H1 (cell line): ENCODE measurements at regions not wholly inside any gene's neighbourhood (a gene's known extent, or its start where the extent isn't known, plus 50 kb on each side); places are given as distances from the start of the nearest gene placed in this dataset.
A peak's percentile ranks its signal among the peaks of the same experiment; 100 is the strongest.

Experiments
- CTCF ChIA-PET: fragments of 300-600 bp; sonication (Branson Sonifier 250); formaldehyde crosslinking; loops from one replicate; lab custom pipeline; 2021; ENCODE audit not compliant: partially characterized antibody; lab: Charles Lee
- POLR2A ChIA-PET: fragments of 300-600 bp; sonication (Branson Sonifier 250); formaldehyde crosslinking; loops from one replicate; lab custom pipeline; 2021; ENCODE audit warnings: inconsistent platforms; ENCODE audit not compliant: partially characterized antibody; lab: Charles Lee
- DNase-seq, 2 experiments: peaks; one replicate each; pipeline versions ENCODE4 v3.0.0 to v3.0.0-alpha.2; 2010 to 2022; ENCODE audit warnings: low spot score in 2 of 2, low read depth in 1 of 2, mixed read lengths in 1 of 2
- FAIRE-seq: peaks from 2 replicates; lab custom pipeline; 2011; peaks lifted over from hg19 to GRCh38; lab: Jason Lieb, UNC
- H2AFZ ChIP-seq: 2 replicates; pipeline ENCODE4 v1.8.1; 2012; ENCODE audit warnings: low read length, inconsistent platforms
- H2AK5ac ChIP-seq: 2 replicates; pipeline ENCODE4 v1.6.1; 2013; ENCODE audit warnings: low read depth, low read length
- H2BK120ac ChIP-seq: replicated peaks from 2 replicates; pipeline ENCODE3; 2013; ENCODE audit warnings: low read depth, low read length, inconsistent platforms
- H2BK12ac ChIP-seq: 2 replicates; pipeline ENCODE4 v1.6.1; 2013; ENCODE audit warnings: low read depth, low read length
- H2BK15ac ChIP-seq: 2 replicates; pipeline ENCODE4 v1.6.1; 2013; ENCODE audit warnings: low read length
- H2BK20ac ChIP-seq: 2 replicates; pipeline ENCODE4 v1.6.1; 2013; ENCODE audit warnings: low read length
- H2BK5ac ChIP-seq: 2 replicates; pipeline ENCODE4 v1.6.1; 2013; ENCODE audit warnings: low read depth, low read length
- H3K14ac ChIP-seq: 2 replicates; pipeline ENCODE4 v1.6.1; 2013; ENCODE audit warnings: inconsistent platforms; ENCODE audit not compliant: insufficient read length
- H3K18ac ChIP-seq: 2 replicates; pipeline ENCODE4 v1.6.1; 2013; ENCODE audit warnings: low read length; ENCODE audit errors: extremely low read depth
- H3K23ac ChIP-seq: 2 replicates; pipeline ENCODE4 v1.6.1; 2013; ENCODE audit warnings: inconsistent platforms; ENCODE audit not compliant: insufficient read length
- H3K23me2 ChIP-seq: 2 replicates; pipeline ENCODE4 v1.6.1; 2013; ENCODE audit warnings: low read depth, low read length
- H3K27ac ChIP-seq: 2 replicates; pipeline ENCODE4 v1.6.1; 2011; ENCODE audit warnings: low read depth, low read length, inconsistent platforms
- H3K27me3 ChIP-seq, 4 experiments: replicated peaks in 1 of 4; 1 replicate in 1 of 4; 2 replicates in 3 of 4; pipeline versions ENCODE4 v1.6.1 to v1.8.1; 2011 to 2013; ENCODE audit warnings: low read length in 3 of 4, mild to moderate bottlenecking in 3 of 4, inconsistent platforms in 2 of 4, mixed read lengths in 2 of 4, moderate library complexity in 1 of 4; ENCODE audit not compliant: control insufficient read depth in 3 of 4, insufficient read depth in 3 of 4; ENCODE audit errors: extremely low read depth in 1 of 4
- H3K36me3 ChIP-seq, 4 experiments: 2 replicates each; pipeline versions ENCODE4 v1.6.1 to v1.8.1; 2011 to 2013; ENCODE audit warnings: mild to moderate bottlenecking in 4 of 4, low read length in 3 of 4, moderate library complexity in 2 of 4, control low read depth in 1 of 4, inconsistent platforms in 1 of 4; ENCODE audit not compliant: insufficient read depth in 4 of 4, control insufficient read depth in 2 of 4
- H3K4ac ChIP-seq: replicated peaks from 2 replicates; pipeline ENCODE3; 2013; ENCODE audit warnings: low read length, low read depth, mixed read lengths, inconsistent platforms; ENCODE audit not compliant: insufficient read length
- H3K4me1 ChIP-seq, 4 experiments: replicated peaks in 1 of 4; 1 replicate in 1 of 4; 2 replicates in 3 of 4; pipeline versions ENCODE4 v1.6.1 to v1.8.1; 2011 to 2013; ENCODE audit warnings: low read length in 3 of 4, inconsistent platforms in 2 of 4, mixed read lengths in 1 of 4; ENCODE audit not compliant: insufficient read depth in 4 of 4, control insufficient read depth in 3 of 4
- H3K4me2 ChIP-seq, 2 experiments: 2 replicates each; pipeline versions ENCODE4 v1.6.1 to v1.8.1; 2011 to 2013; ENCODE audit warnings: low read depth in 2 of 2, low read length in 2 of 2, control low read depth in 1 of 2, inconsistent platforms in 1 of 2, mild to moderate bottlenecking in 1 of 2; ENCODE audit not compliant: insufficient read depth in 1 of 2
- H3K4me3 ChIP-seq, 4 experiments: fragments of 200-600, 300-600 bp in 1 of 4; sonication (generic), shearing (Covaris generic), sonication (Bioruptor Twin) in 1 of 4; 2 replicates each; pipeline versions ENCODE4 v1.5.1 to v1.8.1; 2011 to 2016; ENCODE audit warnings: low read length in 4 of 4, low read depth in 3 of 4, control low read depth in 2 of 4, inconsistent platforms in 2 of 4, mild to moderate bottlenecking in 2 of 4, mixed read lengths in 1 of 4, moderate library complexity in 1 of 4; ENCODE audit not compliant: insufficient read depth in 2 of 4; ENCODE audit errors: extremely low read depth in 1 of 4
- H3K56ac ChIP-seq: replicated peaks from 2 replicates; pipeline ENCODE3; 2013; ENCODE audit warnings: low read depth, mild to moderate bottlenecking, mixed read lengths, low read length, inconsistent platforms; ENCODE audit not compliant: insufficient read length
- H3K79me1 ChIP-seq: 2 replicates; pipeline ENCODE4 v1.6.1; 2013; ENCODE audit warnings: low read depth, low read length, control low read depth
- H3K79me2 ChIP-seq, 2 experiments: 2 replicates each; pipeline versions ENCODE4 v1.6.1 to v1.8.1; 2012 to 2013; ENCODE audit warnings: low read length in 2 of 2, mild to moderate bottlenecking in 2 of 2, inconsistent platforms in 1 of 2; ENCODE audit not compliant: insufficient read depth in 2 of 2, control insufficient read depth in 1 of 2
- H3K9ac ChIP-seq, 4 experiments: replicated peaks in 1 of 4; 1 replicate in 1 of 4; 2 replicates in 3 of 4; pipeline versions ENCODE4 v1.6.1 to v1.8.1; 2011 to 2013; ENCODE audit warnings: low read depth in 3 of 4, low read length in 3 of 4, control low read depth in 2 of 4, mild to moderate bottlenecking in 2 of 4, moderate library complexity in 2 of 4, inconsistent platforms in 1 of 4; ENCODE audit errors: extremely low read depth in 1 of 4
- H3K9me3 ChIP-seq, 2 experiments: 2 replicates each; pipeline versions ENCODE4 v1.6.1 to v1.8.1; 2012 to 2013; ENCODE audit warnings: mild to moderate bottlenecking in 2 of 2, moderate library complexity in 2 of 2, control low read depth in 1 of 2, inconsistent platforms in 1 of 2, low read depth in 1 of 2, low read length in 1 of 2, mixed read lengths in 1 of 2; ENCODE audit not compliant: insufficient read depth in 2 of 2
- H4K20me1 ChIP-seq, 2 experiments: replicated peaks in 1 of 2; 2 replicates each; pipeline versions ENCODE3 to v1.8.1; 2011 to 2013; ENCODE audit warnings: inconsistent platforms in 2 of 2, low read length in 2 of 2, mild to moderate bottlenecking in 1 of 2; ENCODE audit not compliant: insufficient read depth in 2 of 2, control insufficient read depth in 1 of 2
- H4K5ac ChIP-seq: 2 replicates; pipeline ENCODE4 v1.6.1; 2013; ENCODE audit warnings: low read length, low read depth, mixed read lengths, inconsistent platforms; ENCODE audit not compliant: insufficient read length
- H4K8ac ChIP-seq: 2 replicates; pipeline ENCODE4 v1.8.0; 2013; ENCODE audit warnings: mild to moderate bottlenecking, moderate library complexity, low read length, inconsistent platforms; ENCODE audit not compliant: insufficient read depth; ENCODE audit errors: extremely low read depth
- H4K91ac ChIP-seq: replicated peaks from 2 replicates; pipeline ENCODE3; 2013; ENCODE audit warnings: low read length, mixed read lengths, inconsistent platforms; ENCODE audit not compliant: insufficient read length
- ASH2L ChIP-seq: fragments of 200-600, 300-600 bp; sonication (generic); IDR thresholded peaks from one replicate; pipeline ENCODE4 v1.7.1; 2017; ENCODE audit warnings: low read length
- CREB1 ChIP-seq: IDR thresholded peaks from 2 replicates; pipeline ENCODE4 v1.6.1; 2012; ENCODE audit warnings: inconsistent platforms
- EGR1 ChIP-seq: IDR thresholded peaks from 2 replicates; pipeline ENCODE4 v1.6.1; 2011; ENCODE audit warnings: low read depth, low read length, borderline replicate concordance
- EP300 ChIP-seq, 2 experiments: IDR thresholded peaks; 1 replicate in 1 of 2; 2 replicates in 1 of 2; pipeline ENCODE4 v1.6.1; 2011 to 2012; ENCODE audit warnings: low read depth in 2 of 2, low read length in 2 of 2, mild to moderate bottlenecking in 2 of 2, borderline replicate concordance in 1 of 2, inconsistent platforms in 1 of 2, moderate library complexity in 1 of 2
- GABPA ChIP-seq: IDR thresholded peaks from 2 replicates; pipeline ENCODE4 v1.6.1; 2011; ENCODE audit warnings: mild to moderate bottlenecking, low read length, moderate library complexity, borderline replicate concordance; ENCODE audit not compliant: insufficient read depth
- NRF1 ChIP-seq: IDR thresholded peaks from 2 replicates; pipeline ENCODE4 v1.6.1; 2011; ENCODE audit warnings: mild to moderate bottlenecking, low read depth, low read length, improper control_type of control experiment
- POLR2A ChIP-seq, 2 experiments: IDR thresholded peaks; 1 replicate in 1 of 2; 2 replicates in 1 of 2; pipeline ENCODE4 v1.6.1; 2011; ENCODE audit warnings: low read depth in 2 of 2, low read length in 2 of 2, mild to moderate bottlenecking in 2 of 2; ENCODE audit errors: control extremely low read depth in 1 of 2
- SP2 ChIP-seq: IDR thresholded peaks from 2 replicates; pipeline ENCODE4 v1.6.1; 2012; ENCODE audit warnings: mild to moderate bottlenecking, low read length, inconsistent platforms
- SRF ChIP-seq: IDR thresholded peaks from 2 replicates; pipeline ENCODE4 v1.6.1; 2011; ENCODE audit warnings: mild to moderate bottlenecking, low read depth, low read length, moderate library complexity
- TAF1 ChIP-seq: IDR thresholded peaks from 2 replicates; pipeline ENCODE4 v1.6.1; 2011; ENCODE audit warnings: mild to moderate bottlenecking, low read depth, low read length
- TAF7 ChIP-seq: optimal IDR thresholded peaks from 2 replicates; pipeline ENCODE3; 2011; ENCODE audit warnings: low read depth, mild to moderate bottlenecking, inconsistent platforms, low read length, moderate library complexity, borderline replicate concordance
- ZNF274 ChIP-seq: IDR thresholded peaks from 2 replicates; pipeline ENCODE4 v1.7.0; 2012; ENCODE audit warnings: low read length, borderline replicate concordance; ENCODE audit errors: extremely low read depth
- WGBS, 2 experiments: shearing (Covaris generic) in 1 of 2; methylation state at CpG; one replicate each; pipeline versions ENCODE4 v1.1.6 to v1.1.7; 2013 to 2015; ENCODE audit warnings: low lambda C conversion rate in 2 of 2, mixed read lengths in 2 of 2, inconsistent platforms in 1 of 2, low coverage in 1 of 2, missing lambda C conversion rate in 1 of 2; ENCODE audit not compliant: insufficient replicate concordance in 2 of 2, insufficient coverage in 1 of 2, insufficient read length in 1 of 2; ENCODE audit errors: extremely low coverage in 1 of 2, missing lambda C conversion rate in 1 of 2; 5-methylcytosine and 5-hydroxymethylcytosine counted together
- TF ChIP-seq, protein P1 (sequence below): IDR thresholded peaks from 2 replicates; pipeline ENCODE4 v1.6.1; 2012; ENCODE audit warnings: inconsistent platforms
- TF ChIP-seq, protein P2 (sequence below): IDR thresholded peaks from 2 replicates; pipeline ENCODE4 v1.6.1; 2011; ENCODE audit warnings: low read depth, mild to moderate bottlenecking, low read length; ENCODE audit not compliant: insufficient read depth

DNA sequence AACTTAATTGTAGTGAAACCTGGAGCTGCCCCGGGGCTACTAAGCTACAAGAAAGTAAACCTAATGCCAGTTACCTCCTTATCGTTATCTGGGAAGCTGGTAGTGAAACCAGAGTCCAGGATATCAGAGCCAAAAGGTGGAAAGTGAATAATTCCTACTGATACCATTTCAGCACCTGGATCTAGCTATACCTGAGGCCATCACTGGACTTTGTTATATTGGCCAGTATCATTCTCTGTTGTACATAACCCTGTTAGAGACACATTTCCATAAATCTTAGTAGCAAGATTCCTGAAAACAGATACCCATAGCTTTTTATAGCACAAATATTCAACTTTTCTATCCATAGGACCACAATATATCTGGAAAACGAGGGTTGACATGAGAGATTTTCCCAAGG lies 538.0 kb downstream of the GRIN2A start:
- H4K20me1 ChIP-seq: no peaks in the 10 kb centered on the region
- H3K27ac ChIP-seq: no peak overlapping the region
- POLR2A ChIA-PET: interaction anchor here (1.1 to 1.3 kb wide), 2 partner anchors 9 to 22 kb away, joined by 3 read pairs; no protein-coding TSS in a partner anchor
- H3K4ac ChIP-seq: no peak overlapping the region
- DNase-seq: no peak
- no peaks in the 10 kb centered on the region for H3K36me3 ChIP-seq
- no peaks in the 10 kb centered on the region for H3K27me3 ChIP-seq
- H4K8ac ChIP-seq: no peak overlapping the region
- no peak overlapping the region for H2BK15ac ChIP-seq
- no peak overlapping the region for H3K4me3 ChIP-seq
- H3K56ac ChIP-seq: no peak overlapping the region
- H2AK5ac ChIP-seq: no peak overlapping the region
- H3K4me2 ChIP-seq: no peak overlapping the region
- no peak overlapping the region for H3K23ac ChIP-seq
- H3K18ac ChIP-seq: no peak overlapping the region
- H2BK12ac ChIP-seq: 0 out of 2 replicates have a peak overlapping the region, but pooled peaks have one; percentile 11
- H3K23me2 ChIP-seq: no peaks in the 10 kb centered on the region
- no peaks in the 10 kb centered on the region for H3K79me2 ChIP-seq
- no peaks in the 10 kb centered on the region for H3K4me1 ChIP-seq
- H3K9me3 ChIP-seq: no peaks in the 10 kb centered on the region
- CTCF ChIA-PET: interaction anchor here (1.0 to 1.8 kb wide), 9 partner anchors 9 to 612 kb away, joined by 3 to 6 read pairs (median 3); no protein-coding TSS in a partner anchor
- no peak for FAIRE-seq
- WGBS, 2 experiments: 71% methylated on average over 3 of the region's 3 CpGs; no CpG with 5 or more reads in 1 of the 2 experiments
- H3K9ac ChIP-seq: no peak overlapping the region
- H2BK5ac ChIP-seq: no peak overlapping the region
- no peak overlapping the region for H3K14ac ChIP-seq
- no peak overlapping the region for H2BK120ac ChIP-seq
- no peak overlapping the region for H2AFZ ChIP-seq
- no peak overlapping the region for H4K91ac ChIP-seq
- no peak overlapping the region for H4K5ac ChIP-seq
- 0 out of 2 replicates have a peak overlapping the region, but pooled peaks have one; percentile 16 for H2BK20ac ChIP-seq
- no peaks in the 10 kb centered on the region for H3K79me1 ChIP-seq
- TF ChIP-seq CREB1: no peak
- TF ChIP-seq EGR1: no peak
- no peak for TF ChIP-seq EP300 (IDR thresholded peaks at IDR 0.05; ENCODE audit: borderline replicate concordance in 1 of 2, low read depth in 2 of 2, low read length in 2 of 2)
- TF ChIP-seq TAF7: no peak
- TF ChIP-seq ASH2L: no peak
- TF ChIP-seq SP2: no peak
- TF ChIP-seq, protein P1, sequence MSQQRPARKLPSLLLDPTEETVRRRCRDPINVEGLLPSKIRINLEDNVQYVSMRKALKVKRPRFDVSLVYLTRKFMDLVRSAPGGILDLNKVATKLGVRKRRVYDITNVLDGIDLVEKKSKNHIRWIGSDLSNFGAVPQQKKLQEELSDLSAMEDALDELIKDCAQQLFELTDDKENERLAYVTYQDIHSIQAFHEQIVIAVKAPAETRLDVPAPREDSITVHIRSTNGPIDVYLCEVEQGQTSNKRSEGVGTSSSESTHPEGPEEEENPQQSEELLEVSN: no peak
- no peak for TF ChIP-seq ZNF274
- no peak for TF ChIP-seq TAF1
- no peak for TF ChIP-seq SRF
- no peak for TF ChIP-seq NRF1
- TF ChIP-seq, protein P2, sequence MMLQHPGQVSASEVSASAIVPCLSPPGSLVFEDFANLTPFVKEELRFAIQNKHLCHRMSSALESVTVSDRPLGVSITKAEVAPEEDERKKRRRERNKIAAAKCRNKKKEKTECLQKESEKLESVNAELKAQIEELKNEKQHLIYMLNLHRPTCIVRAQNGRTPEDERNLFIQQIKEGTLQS: no peak
- TF ChIP-seq GABPA: no peak
- no peak for TF ChIP-seq POLR2A (IDR thresholded peaks at IDR 0.05; ENCODE audit: control extremely low read depth in 1 of 2, low read depth in 2 of 2, low read length in 2 of 2)
